ENCODE measurements at regions not wholly inside any gene's neighbourhood (a gene's known extent, or its start where the extent isn't known, plus 50 kb on each side); places are given as distances from the start of the nearest gene placed in this dataset.

DNA sequence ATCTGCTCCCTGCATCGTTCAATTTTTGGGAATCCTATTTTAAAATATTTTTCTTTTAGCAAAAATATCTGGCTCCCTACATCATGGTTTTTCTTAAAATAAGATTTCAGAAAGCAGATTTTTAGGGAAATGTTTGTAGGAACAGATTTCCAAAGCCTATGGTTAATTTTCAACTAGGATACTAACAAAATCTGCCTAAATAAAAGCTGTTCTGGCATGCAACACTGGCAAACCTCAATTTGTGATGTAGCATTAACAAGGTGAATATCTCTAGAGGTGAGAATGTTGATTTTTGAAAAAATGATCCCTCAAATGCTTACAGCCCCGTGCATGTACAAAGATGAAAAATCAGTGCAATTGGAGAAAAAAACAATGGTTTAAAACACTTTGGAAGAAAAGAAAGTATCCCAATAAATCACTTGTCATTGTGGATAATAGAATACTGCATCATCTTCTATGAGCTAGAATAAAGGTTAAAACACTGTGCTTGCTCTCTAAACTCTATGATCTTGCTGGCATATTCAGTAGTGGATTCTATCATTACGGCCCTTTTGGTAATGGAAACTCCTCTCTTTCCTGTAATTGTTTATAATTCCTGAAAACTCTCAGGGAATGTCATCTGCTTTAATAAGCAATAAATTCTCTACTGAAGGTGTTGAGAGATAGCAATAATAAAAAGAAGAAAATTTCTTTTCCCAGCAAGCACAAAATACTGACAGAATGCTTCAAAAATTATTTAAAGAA, 97.6 kb downstream of the C4orf33 start:
- no peak for DNase-seq (ENCODE audit: low read depth)
- TF ChIP-seq, protein P1, sequence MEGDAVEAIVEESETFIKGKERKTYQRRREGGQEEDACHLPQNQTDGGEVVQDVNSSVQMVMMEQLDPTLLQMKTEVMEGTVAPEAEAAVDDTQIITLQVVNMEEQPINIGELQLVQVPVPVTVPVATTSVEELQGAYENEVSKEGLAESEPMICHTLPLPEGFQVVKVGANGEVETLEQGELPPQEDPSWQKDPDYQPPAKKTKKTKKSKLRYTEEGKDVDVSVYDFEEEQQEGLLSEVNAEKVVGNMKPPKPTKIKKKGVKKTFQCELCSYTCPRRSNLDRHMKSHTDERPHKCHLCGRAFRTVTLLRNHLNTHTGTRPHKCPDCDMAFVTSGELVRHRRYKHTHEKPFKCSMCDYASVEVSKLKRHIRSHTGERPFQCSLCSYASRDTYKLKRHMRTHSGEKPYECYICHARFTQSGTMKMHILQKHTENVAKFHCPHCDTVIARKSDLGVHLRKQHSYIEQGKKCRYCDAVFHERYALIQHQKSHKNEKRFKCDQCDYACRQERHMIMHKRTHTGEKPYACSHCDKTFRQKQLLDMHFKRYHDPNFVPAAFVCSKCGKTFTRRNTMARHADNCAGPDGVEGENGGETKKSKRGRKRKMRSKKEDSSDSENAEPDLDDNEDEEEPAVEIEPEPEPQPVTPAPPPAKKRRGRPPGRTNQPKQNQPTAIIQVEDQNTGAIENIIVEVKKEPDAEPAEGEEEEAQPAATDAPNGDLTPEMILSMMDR (IDR thresholded peaks at IDR 0.05; ENCODE audit: insufficient read depth, low read length, poor library complexity, severe bottlenecking) = no peak
- Histone ChIP-seq H3K4me3 (ENCODE audit: low read depth, low read length) (no peak overlapping the region), H3K36me3 (ENCODE audit: control insufficient read depth, insufficient read depth, low read length) (no peaks in the 10 kb centered on the region), H3K27me3 (ENCODE audit: control insufficient read depth, insufficient read depth, low read length) (no peaks in the 10 kb centered on the region)

GRCh38 chr4:129208481-129208880, 112.5 kb downstream of the C4orf33 start:
- no peaks in the 10 kb centered on the region for H3K36me3 ChIP-seq (ENCODE audit: control insufficient read depth, insufficient read depth, low read length)
- no peak for DNase-seq (ENCODE audit: low read depth)
- no peaks in the 10 kb centered on the region for H3K27me3 ChIP-seq (ENCODE audit: control insufficient read depth, insufficient read depth, low read length)
- TF ChIP-seq, protein P1 (IDR thresholded peaks at IDR 0.05; ENCODE audit: insufficient read depth, low read length, poor library complexity, severe bottlenecking) = no peak
- no peak overlapping the region for H3K4me3 ChIP-seq (ENCODE audit: low read depth, low read length)

DNA sequence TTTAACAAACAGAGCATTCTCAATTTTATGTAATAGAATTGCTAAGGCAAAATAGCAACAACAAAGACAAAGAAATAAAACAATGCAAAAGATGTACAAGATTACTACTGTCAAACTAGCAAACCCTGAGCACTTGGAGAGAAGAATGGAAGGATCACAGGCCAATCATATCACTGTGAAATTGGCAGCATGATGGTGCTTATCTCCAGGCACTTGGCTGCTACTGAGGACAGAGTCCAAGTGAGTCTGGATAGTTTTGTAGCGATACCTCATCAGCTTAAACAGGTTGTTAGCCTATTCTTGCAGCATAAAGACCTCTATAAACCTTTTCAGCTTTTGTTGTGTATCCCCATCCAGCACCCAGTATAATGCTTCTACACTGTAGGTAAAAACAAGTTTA, 117.7 kb downstream of the C4orf33 start:
- H3K27me3 ChIP-seq (ENCODE audit: control insufficient read depth, insufficient read depth, low read length) = no peaks in the 10 kb centered on the region
- no peak for DNase-seq (ENCODE audit: low read depth)
- no peak overlapping the region for H3K4me3 ChIP-seq (ENCODE audit: low read depth, low read length)
- no peaks in the 10 kb centered on the region for H3K36me3 ChIP-seq (ENCODE audit: control insufficient read depth, insufficient read depth, low read length)
- TF ChIP-seq, protein P1 (IDR thresholded peaks at IDR 0.05; ENCODE audit: insufficient read depth, low read length, poor library complexity, severe bottlenecking) = no peak

DNA sequence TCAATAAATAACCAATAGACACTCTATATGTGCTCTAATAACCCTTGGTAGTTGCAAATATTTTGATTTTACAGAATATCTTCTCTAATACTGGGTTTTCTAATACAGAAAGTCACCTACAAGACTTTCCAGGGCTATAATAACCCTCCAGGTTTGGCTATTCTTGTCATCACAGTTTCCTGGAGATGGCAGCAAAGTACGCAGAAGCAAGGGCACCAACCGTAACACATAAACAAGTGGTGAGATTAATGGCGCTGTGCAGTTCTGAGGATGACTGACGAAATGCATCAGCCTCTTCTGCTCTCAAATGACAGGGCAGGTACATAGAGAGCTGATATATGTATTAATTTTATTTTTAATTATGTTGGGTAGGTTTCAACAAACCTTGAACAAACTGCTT, 122.4 kb downstream of the C4orf33 start:
- DNase-seq (ENCODE audit: low read depth) = peak; percentile 23
- Histone ChIP-seq H3K27me3 (ENCODE audit: control insufficient read depth, insufficient read depth, low read length) (no peaks in the 10 kb centered on the region), H3K4me3 (ENCODE audit: low read depth, low read length) (no peak overlapping the region), H3K36me3 (ENCODE audit: control insufficient read depth, insufficient read depth, low read length) (no peaks in the 10 kb centered on the region)
- TF ChIP-seq, protein P1 (IDR thresholded peaks at IDR 0.05; ENCODE audit: insufficient read depth, low read length, poor library complexity, severe bottlenecking) = peak; percentile 51

DNA sequence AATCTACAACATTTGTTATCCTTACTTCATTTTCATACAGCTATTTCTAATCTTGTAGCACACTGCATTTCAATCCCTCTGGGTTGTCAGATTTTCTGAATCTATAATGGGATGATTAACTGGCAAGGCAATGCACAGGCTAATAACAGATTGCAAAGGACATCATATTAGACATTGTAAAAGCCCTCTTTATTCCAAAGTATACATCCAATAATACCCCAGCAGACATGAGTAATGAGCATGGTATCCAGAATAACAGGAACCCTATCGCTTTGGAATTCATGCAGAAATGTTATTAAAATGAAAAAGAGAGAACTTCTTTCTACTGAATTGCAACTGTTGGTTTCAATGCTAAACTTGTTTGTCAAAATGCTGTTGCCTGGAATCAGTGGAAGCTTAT, 122.9 kb downstream of the C4orf33 start:
- Histone ChIP-seq H3K4me3 (ENCODE audit: low read depth, low read length) (no peak overlapping the region), H3K27me3 (ENCODE audit: control insufficient read depth, insufficient read depth, low read length) (no peaks in the 10 kb centered on the region), H3K36me3 (ENCODE audit: control insufficient read depth, insufficient read depth, low read length) (no peaks in the 10 kb centered on the region)
- TF ChIP-seq, protein P1 (IDR thresholded peaks at IDR 0.05; ENCODE audit: insufficient read depth, low read length, poor library complexity, severe bottlenecking) = no peak
- no peak for DNase-seq (ENCODE audit: low read depth)

- H3K27me3 ChIP-seq (ENCODE audit: control insufficient read depth, insufficient read depth, low read length) = no peaks in the 10 kb centered on the region
- H3K36me3 ChIP-seq (ENCODE audit: control insufficient read depth, insufficient read depth, low read length) = no peaks in the 10 kb centered on the region
- DNase-seq (ENCODE audit: low read depth) = no peak
- TF ChIP-seq, protein P1 (IDR thresholded peaks at IDR 0.05; ENCODE audit: insufficient read depth, low read length, poor library complexity, severe bottlenecking) = no peak
- no peak overlapping the region for H3K4me3 ChIP-seq (ENCODE audit: low read depth, low read length)
Measured at GRCh38 chr4:129220254-129220653, 124.3 kb downstream of the C4orf33 start.
